Cardiac fibroblast (primary cell): ENCODE measurements at regions not wholly inside any gene's neighbourhood (a gene's known extent, or its start where the extent isn't known, plus 50 kb on each side); places are given as distances from the start of the nearest gene placed in this dataset.

Source experiments
- DNase-seq, 2 donors: peaks; one replicate each; pipeline versions ENCODE4 v3.0.0 to v3.0.0-alpha.2; 2010; ENCODE audit warnings: low read depth in 2 of 2
- H3K4me3 ChIP-seq, 2 donors: replicated peaks in 1 of 2; 1 replicate in 1 of 2; 2 replicates in 1 of 2; pipeline ENCODE4 v1.5.1; 2011; ENCODE audit warnings: low read depth in 2 of 2, low read length in 2 of 2, mild to moderate bottlenecking in 2 of 2, moderate library complexity in 1 of 2
- TF ChIP-seq, protein P1 (sequence below): IDR thresholded peaks from one replicate; pipeline ENCODE4 v1.5.1; 2011; ENCODE audit warnings: low read depth, mild to moderate bottlenecking, low read length, inconsistent platforms

DNA sequence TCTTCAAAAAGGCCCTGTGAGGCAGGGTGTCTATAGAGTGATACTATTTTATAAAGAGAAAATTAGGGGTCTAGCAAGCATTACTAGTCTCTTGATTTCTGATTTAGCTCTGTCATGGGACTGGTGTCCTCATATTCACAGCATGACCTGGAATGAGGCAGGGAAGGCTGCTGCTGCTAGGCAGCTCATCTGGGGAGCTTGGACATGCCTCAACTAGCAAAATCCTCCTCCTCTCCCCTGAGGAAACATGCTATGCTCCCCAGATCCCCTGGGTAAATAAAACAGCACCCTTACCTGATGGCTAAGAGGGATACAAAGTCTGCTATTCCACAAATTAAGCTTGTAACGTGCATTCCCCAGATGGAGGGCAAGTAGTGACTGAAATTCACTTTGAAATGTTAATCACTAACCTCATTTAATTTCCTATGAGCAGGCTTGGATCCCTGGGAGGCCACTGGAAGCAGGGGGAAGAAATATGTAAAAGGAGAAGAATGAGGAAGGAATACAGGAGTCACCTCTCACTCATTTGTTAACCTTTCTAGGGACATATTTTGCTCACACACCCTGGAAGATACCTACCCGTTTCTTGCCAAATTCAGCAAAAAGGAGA lies 709.4 kb downstream of the SQOR start:
- DNase-seq: no peak
- no peak overlapping the region for H3K4me3 ChIP-seq
- TF ChIP-seq, protein P1, sequence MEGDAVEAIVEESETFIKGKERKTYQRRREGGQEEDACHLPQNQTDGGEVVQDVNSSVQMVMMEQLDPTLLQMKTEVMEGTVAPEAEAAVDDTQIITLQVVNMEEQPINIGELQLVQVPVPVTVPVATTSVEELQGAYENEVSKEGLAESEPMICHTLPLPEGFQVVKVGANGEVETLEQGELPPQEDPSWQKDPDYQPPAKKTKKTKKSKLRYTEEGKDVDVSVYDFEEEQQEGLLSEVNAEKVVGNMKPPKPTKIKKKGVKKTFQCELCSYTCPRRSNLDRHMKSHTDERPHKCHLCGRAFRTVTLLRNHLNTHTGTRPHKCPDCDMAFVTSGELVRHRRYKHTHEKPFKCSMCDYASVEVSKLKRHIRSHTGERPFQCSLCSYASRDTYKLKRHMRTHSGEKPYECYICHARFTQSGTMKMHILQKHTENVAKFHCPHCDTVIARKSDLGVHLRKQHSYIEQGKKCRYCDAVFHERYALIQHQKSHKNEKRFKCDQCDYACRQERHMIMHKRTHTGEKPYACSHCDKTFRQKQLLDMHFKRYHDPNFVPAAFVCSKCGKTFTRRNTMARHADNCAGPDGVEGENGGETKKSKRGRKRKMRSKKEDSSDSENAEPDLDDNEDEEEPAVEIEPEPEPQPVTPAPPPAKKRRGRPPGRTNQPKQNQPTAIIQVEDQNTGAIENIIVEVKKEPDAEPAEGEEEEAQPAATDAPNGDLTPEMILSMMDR: no peak

DNA sequence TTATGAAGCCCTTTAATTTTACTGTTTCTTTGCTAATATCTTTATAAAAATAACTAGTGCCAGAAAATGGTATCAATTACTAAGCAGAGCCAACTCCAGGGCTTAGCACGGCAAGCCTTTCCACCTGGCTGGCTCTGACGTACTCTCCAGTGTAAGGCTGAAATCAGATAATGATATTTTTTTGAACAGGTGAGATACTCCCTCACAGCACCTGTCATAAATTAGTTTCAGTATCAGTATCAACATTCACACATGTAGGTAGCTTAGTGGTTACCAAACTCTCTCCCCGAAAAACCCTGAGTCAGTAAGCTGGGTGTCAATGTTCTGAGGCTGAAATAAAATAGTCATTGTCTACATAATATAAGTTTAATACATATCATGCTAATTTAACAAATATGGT lies 710.1 kb downstream of the SQOR start:
- no peak for DNase-seq
- TF ChIP-seq, protein P1: no peak
- no peak overlapping the region for H3K4me3 ChIP-seq

DNA sequence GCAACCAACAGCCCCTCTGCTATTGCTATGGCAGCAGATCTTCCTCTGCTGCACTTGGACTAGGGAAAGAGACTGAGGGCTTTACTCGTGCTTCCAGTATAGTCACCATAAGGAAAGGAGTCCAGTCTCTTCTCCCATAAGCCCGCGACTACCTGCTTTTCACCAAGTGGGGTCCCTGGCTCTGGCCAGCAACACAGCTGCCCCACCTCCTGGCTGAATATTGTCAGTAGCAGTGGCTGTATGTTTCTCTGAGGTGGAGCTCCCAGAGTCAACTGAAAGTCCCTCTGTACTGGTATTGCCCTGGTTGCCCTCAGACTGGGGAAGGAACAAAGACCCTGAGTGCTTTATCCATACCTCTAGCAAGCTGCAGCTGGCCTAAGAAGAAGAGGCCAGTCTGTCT lies 719.6 kb downstream of the SQOR start:
- no peak for DNase-seq
- no peak overlapping the region for H3K4me3 ChIP-seq
- TF ChIP-seq, protein P1: no peak

DNA sequence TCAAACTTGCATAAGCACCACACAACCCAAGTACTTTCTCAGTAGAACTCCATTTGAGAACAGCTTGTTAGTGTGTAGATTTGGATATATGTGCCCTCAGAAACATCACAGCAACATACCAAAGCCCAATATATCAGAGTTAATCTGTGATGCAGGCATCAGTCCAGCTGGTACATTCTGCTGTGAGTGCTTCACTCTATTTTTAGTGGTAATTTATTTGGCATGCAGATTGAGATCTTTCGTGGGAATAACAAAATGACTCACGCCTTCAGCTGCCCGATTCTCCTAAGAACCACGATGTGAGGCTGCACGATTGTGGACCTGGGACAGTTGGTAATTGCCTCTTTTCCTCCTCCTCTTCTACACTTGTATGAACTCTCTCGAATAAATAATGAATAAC lies 730.7 kb downstream of the SQOR start:
- H3K4me3 ChIP-seq: no peak overlapping the region
- DNase-seq: peak; percentile 30 to 73
- TF ChIP-seq, protein P1: no peak

DNA sequence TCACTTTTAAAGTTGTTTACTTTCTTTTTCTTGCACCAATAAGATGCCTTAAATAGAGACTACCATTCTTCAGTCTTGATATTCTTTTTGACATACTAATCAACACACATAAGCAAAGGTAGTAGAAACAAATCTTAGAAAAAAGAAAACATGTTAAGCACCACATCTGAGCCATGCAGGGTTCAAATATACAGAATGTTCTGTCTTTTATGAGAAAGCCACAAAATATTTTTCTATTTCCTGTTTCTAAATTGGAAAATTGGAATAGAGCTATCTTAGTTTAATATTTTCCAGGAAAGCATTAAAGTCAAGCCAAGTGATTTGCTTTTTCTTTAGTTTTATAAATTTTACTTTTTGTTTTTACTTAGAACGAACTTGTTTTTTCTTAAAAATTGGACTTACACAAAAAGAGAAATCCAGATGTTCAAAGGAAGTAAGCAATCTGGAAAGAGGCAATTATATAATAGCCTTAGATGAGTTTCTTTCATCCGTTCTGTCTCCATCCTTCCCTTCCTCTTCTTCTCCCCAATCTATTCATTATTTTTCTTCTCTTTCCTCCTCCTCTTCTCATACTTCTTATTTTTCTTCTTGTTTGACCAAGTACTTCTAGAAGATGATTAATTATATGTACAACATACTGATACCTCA lies 731.7 kb downstream of the SQOR start:
- TF ChIP-seq, protein P1: no peak
- peak in 1 of 2 donors; percentile 9 for DNase-seq
- no peak overlapping the region for H3K4me3 ChIP-seq

DNA sequence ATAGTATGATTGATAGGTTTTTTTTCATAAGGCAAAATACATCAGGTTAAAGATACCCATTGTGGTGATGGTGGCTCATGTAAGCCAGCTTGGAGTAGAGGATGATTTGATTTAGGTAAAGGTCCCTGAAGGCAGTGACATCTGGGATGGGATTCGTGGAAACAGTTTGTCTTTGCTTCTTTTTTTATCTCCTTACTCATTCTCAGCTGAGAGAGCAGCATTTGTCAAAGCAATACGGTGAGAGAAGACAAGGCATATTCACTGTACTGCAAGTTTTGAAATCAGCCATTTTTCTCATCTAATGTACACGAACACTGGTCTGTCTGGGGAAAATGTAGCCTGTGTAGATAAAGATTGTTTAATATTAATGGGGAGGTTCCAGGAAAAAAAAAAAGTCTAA lies 749.1 kb downstream of the SQOR start:
- TF ChIP-seq, protein P1: no peak
- H3K4me3 ChIP-seq: no peak overlapping the region
- DNase-seq: no peak
